ENCODE measurements at regions not wholly inside any gene's neighbourhood (a gene's known extent, or its start where the extent isn't known, plus 50 kb on each side); places are given as distances from the start of the nearest gene placed in this dataset.

- 88% methylated on average over 3 of the region's 3 CpGs for WGBS (ENCODE audit: insufficient coverage)
- H3K9ac ChIP-seq (ENCODE audit: low read length), result no peak overlapping the region
- no peaks in the 10 kb centered on the region for H3K79me2 ChIP-seq (ENCODE audit: control insufficient read depth, insufficient read depth, low read length)
- ChIA-PET POLR2A (no interaction called here), CTCF (no interaction called here)
- Mint-ChIP-seq H3K4me3 (no peak overlapping the region), H3K27ac (no peak overlapping the region), H3K4me1 (no peaks in the 10 kb centered on the region), H3K9me3 (ENCODE audit: insufficient read depth) (no peaks in the 10 kb centered on the region), H3K27me3 (no peaks in the 10 kb centered on the region)
- H3K4me3 ChIP-seq (ENCODE audit: control extremely low read depth in 1 of 5, extremely low read depth in 1 of 5, insufficient read depth in 1 of 5, low read depth in 2 of 5, low read length in 4 of 5), result no peak overlapping the region
- H3K4me1 ChIP-seq (ENCODE audit: control insufficient read depth in 2 of 2, insufficient read depth in 2 of 2, low read length in 2 of 2), result no peaks in the 10 kb centered on the region
- no peaks in the 10 kb centered on the region for H3K36me3 ChIP-seq (replicated peaks in 1 of 2; ENCODE audit: control extremely low read depth in 1 of 2, control insufficient read depth in 1 of 2, extremely low read depth in 1 of 2, insufficient read depth in 2 of 2, low read length in 1 of 2)
- no peaks in the 10 kb centered on the region for H3K27me3 ChIP-seq (replicated peaks in 1 of 4; ENCODE audit: control extremely low read depth in 1 of 4, control insufficient read depth in 3 of 4, insufficient read depth in 4 of 4, low read length in 3 of 4)
- no peaks in the 10 kb centered on the region for H4K20me1 ChIP-seq (ENCODE audit: control insufficient read depth, insufficient read depth, low read length, poor library complexity, severe bottlenecking)
- H3K9me3 ChIP-seq (ENCODE audit: control extremely low read depth in 1 of 3, control insufficient read depth in 2 of 3, insufficient read depth in 1 of 3, low read length in 2 of 3), result no peaks in the 10 kb centered on the region
- TF ChIP-seq, protein P1, sequence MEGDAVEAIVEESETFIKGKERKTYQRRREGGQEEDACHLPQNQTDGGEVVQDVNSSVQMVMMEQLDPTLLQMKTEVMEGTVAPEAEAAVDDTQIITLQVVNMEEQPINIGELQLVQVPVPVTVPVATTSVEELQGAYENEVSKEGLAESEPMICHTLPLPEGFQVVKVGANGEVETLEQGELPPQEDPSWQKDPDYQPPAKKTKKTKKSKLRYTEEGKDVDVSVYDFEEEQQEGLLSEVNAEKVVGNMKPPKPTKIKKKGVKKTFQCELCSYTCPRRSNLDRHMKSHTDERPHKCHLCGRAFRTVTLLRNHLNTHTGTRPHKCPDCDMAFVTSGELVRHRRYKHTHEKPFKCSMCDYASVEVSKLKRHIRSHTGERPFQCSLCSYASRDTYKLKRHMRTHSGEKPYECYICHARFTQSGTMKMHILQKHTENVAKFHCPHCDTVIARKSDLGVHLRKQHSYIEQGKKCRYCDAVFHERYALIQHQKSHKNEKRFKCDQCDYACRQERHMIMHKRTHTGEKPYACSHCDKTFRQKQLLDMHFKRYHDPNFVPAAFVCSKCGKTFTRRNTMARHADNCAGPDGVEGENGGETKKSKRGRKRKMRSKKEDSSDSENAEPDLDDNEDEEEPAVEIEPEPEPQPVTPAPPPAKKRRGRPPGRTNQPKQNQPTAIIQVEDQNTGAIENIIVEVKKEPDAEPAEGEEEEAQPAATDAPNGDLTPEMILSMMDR (IDR thresholded peaks at IDR 0.05), result no peak
- no peak for TF ChIP-seq EZH2 (IDR thresholded peaks at IDR 0.05; ENCODE audit: borderline replicate concordance, insufficient read depth, low read depth, low read length, poor library complexity, severe bottlenecking)
- H3K27ac ChIP-seq (ENCODE audit: low read length in 2 of 2), result no peak overlapping the region
- no peak for DNase-seq
- intact Hi-C loops (cut with micrococcal nuclease), result no loop called here
- ATAC-seq (ENCODE audit: low read depth), result no peak
- H3K4me2 ChIP-seq (replicated peaks; ENCODE audit: low read depth, low read length, poor library complexity, severe bottlenecking), result no peak overlapping the region
- H2AFZ ChIP-seq (ENCODE audit: insufficient read depth, low read depth, low read length, poor library complexity, severe bottlenecking), result no peak overlapping the region
Observed at GRCh38 chr12:59182658-59183455, 262.6 kb upstream of the LRIG3 start.

GRCh38 chr12:59182191-59182590 lies 261.9 kb upstream of the LRIG3 start:
- Mint-ChIP-seq H3K27ac (no peak overlapping the region), H3K4me3 (no peak overlapping the region), H3K4me1 (no peaks in the 10 kb centered on the region), H3K9me3 (ENCODE audit: insufficient read depth) (no peaks in the 10 kb centered on the region), H3K27me3 (no peaks in the 10 kb centered on the region)
- ChIA-PET CTCF (no interaction called here), POLR2A (no interaction called here)
- Histone ChIP-seq H4K20me1 (ENCODE audit: control insufficient read depth, insufficient read depth, low read length, poor library complexity, severe bottlenecking) (no peaks in the 10 kb centered on the region), H3K9ac (ENCODE audit: low read length) (no peak overlapping the region), H3K9me3 (ENCODE audit: control extremely low read depth in 1 of 3, control insufficient read depth in 2 of 3, insufficient read depth in 1 of 3, low read length in 2 of 3) (no peaks in the 10 kb centered on the region), H3K4me3 (ENCODE audit: control extremely low read depth in 1 of 5, extremely low read depth in 1 of 5, insufficient read depth in 1 of 5, low read depth in 2 of 5, low read length in 4 of 5) (no peak overlapping the region), H3K27ac (ENCODE audit: low read length in 2 of 2) (no peak overlapping the region), H2AFZ (ENCODE audit: insufficient read depth, low read depth, low read length, poor library complexity, severe bottlenecking) (no peak overlapping the region), H3K4me2 (replicated peaks; ENCODE audit: low read depth, low read length, poor library complexity, severe bottlenecking) (no peak overlapping the region), H3K36me3 (replicated peaks in 1 of 2; ENCODE audit: control extremely low read depth in 1 of 2, control insufficient read depth in 1 of 2, extremely low read depth in 1 of 2, insufficient read depth in 2 of 2, low read length in 1 of 2) (no peaks in the 10 kb centered on the region), H3K79me2 (ENCODE audit: control insufficient read depth, insufficient read depth, low read length) (no peaks in the 10 kb centered on the region), H3K27me3 (replicated peaks in 1 of 4; ENCODE audit: control extremely low read depth in 1 of 4, control insufficient read depth in 3 of 4, insufficient read depth in 4 of 4, low read length in 3 of 4) (no peaks in the 10 kb centered on the region), H3K4me1 (ENCODE audit: control insufficient read depth in 2 of 2, insufficient read depth in 2 of 2, low read length in 2 of 2) (no peaks in the 10 kb centered on the region)
- no CpG with 5 or more reads among the region's 4 CpGs for WGBS (ENCODE audit: insufficient coverage)
- intact Hi-C loops (cut with micrococcal nuclease), result no loop called here
- DNase-seq (no peak), ATAC-seq (ENCODE audit: low read depth) (no peak)
- TF ChIP-seq, protein P1 (IDR thresholded peaks at IDR 0.05), result no peak

Measured in B cell (primary cell).